ENCODE measurements at regions not wholly inside any gene's neighbourhood (a gene's known extent, or its start where the extent isn't known, plus 50 kb on each side); places are given as distances from the start of the nearest gene placed in this dataset.

GRCh38 chr17:56735842-56736241 is 97.9 kb downstream of the C17orf67 start:
- TF ChIP-seq PATZ1 (CRISPR knock-in tag; IDR thresholded peaks at IDR 0.05; ENCODE audit: borderline replicate concordance) (no peak), RARB (CRISPR knock-in tag; IDR thresholded peaks at IDR 0.05) (no peak), TCF4 (CRISPR knock-in tag; IDR thresholded peaks at IDR 0.05; ENCODE audit: borderline replicate concordance) (no peak), ZFP3 (CRISPR knock-in tag; IDR thresholded peaks at IDR 0.05) (no peak), ARNTL (CRISPR knock-in tag; IDR thresholded peaks at IDR 0.05; ENCODE audit: borderline replicate concordance, low read depth) (no peak), GLIS3 (CRISPR knock-in tag; IDR thresholded peaks at IDR 0.05) (no peak)
